ENCODE measurements at regions not wholly inside any gene's neighbourhood (a gene's known extent, or its start where the extent isn't known, plus 50 kb on each side); places are given as distances from the start of the nearest gene placed in this dataset.

- Histone ChIP-seq H3K27me3 (replicated peaks; ENCODE audit: insufficient read depth) (no peaks in the 10 kb centered on the region), H3K4me1 (ENCODE audit: insufficient read depth) (no peaks in the 10 kb centered on the region), H3K4me3 (no peak overlapping the region), H3K9me3 (ENCODE audit: low read depth) (no peaks in the 10 kb centered on the region), H4K20me1 (ENCODE audit: insufficient read depth) (no peaks in the 10 kb centered on the region), H3K9me2 (ENCODE audit: insufficient read depth) (no peaks in the 10 kb centered on the region), H3K27ac (no peak overlapping the region), H2AFZ (no peak overlapping the region), H3K4me2 (ENCODE audit: unreplicated experiment) (no peak overlapping the region), H3F3A (ENCODE audit: insufficient read depth) (no peaks in the 10 kb centered on the region), H3K36me3 (ENCODE audit: low read depth) (no peaks in the 10 kb centered on the region), H3K9ac (no peak overlapping the region), H3K79me2 (ENCODE audit: insufficient read depth) (no peaks in the 10 kb centered on the region)
- WGBS, 2 experiments (ENCODE audit: low coverage in 1 of 2, low lambda C conversion rate in 2 of 2, missing lambda C conversion rate in 2 of 2), result 34 to 37% methylated on average over 4 to 5 of the region's 5 CpGs
- TF ChIP-seq EZH2phosphoT487 (IDR thresholded peaks at IDR 0.05; ENCODE audit: insufficient read depth, low read depth), result no peak
- no peak for TF ChIP-seq EZH2 (IDR thresholded peaks at IDR 0.05; ENCODE audit: insufficient read depth, poor library complexity, severe bottlenecking)
- DNase-seq, result no peak
- in situ Hi-C loops (cut with MboI), result no loop called here
These were observed 215.3 kb upstream of the PCDH9 start for GRCh38 chr13:67445436-67445835.

- no peak overlapping the region for H3K4me3 ChIP-seq
- H4K20me1 ChIP-seq (ENCODE audit: insufficient read depth), result no peaks in the 10 kb centered on the region
- H3K36me3 ChIP-seq (ENCODE audit: low read depth), result no peaks in the 10 kb centered on the region
- H3K4me2 ChIP-seq (ENCODE audit: unreplicated experiment), result no peak overlapping the region
- WGBS, 2 experiments (ENCODE audit: low coverage in 1 of 2, low lambda C conversion rate in 2 of 2, missing lambda C conversion rate in 2 of 2), result 8 to 9% methylated on average over 2 of the region's 2 CpGs
- no peaks in the 10 kb centered on the region for H3F3A ChIP-seq (ENCODE audit: insufficient read depth)
- in situ Hi-C loops (cut with MboI), result no loop called here
- no peak overlapping the region for H3K9ac ChIP-seq
- H3K27ac ChIP-seq, result no peak overlapping the region
- no peaks in the 10 kb centered on the region for H3K9me2 ChIP-seq (ENCODE audit: insufficient read depth)
- H3K4me1 ChIP-seq (ENCODE audit: insufficient read depth), result no peaks in the 10 kb centered on the region
- DNase-seq, result no peak
- H3K9me3 ChIP-seq (ENCODE audit: low read depth), result no peaks in the 10 kb centered on the region
- TF ChIP-seq EZH2 (IDR thresholded peaks at IDR 0.05; ENCODE audit: insufficient read depth, poor library complexity, severe bottlenecking), result no peak
- TF ChIP-seq EZH2phosphoT487 (IDR thresholded peaks at IDR 0.05; ENCODE audit: insufficient read depth, low read depth), result no peak
- no peaks in the 10 kb centered on the region for H3K27me3 ChIP-seq (replicated peaks; ENCODE audit: insufficient read depth)
- H2AFZ ChIP-seq, result no peak overlapping the region
- no peaks in the 10 kb centered on the region for H3K79me2 ChIP-seq (ENCODE audit: insufficient read depth)
These were observed 213.8 kb upstream of the PCDH9 start for GRCh38 chr13:67443923-67444322.

GRCh38 chr13:67440236-67440975 lies 210.3 kb upstream of the PCDH9 start:
- H3K27ac ChIP-seq, result no peak overlapping the region
- H3K9ac ChIP-seq, result no peak overlapping the region
- H3K27me3 ChIP-seq (replicated peaks; ENCODE audit: insufficient read depth), result no peaks in the 10 kb centered on the region
- no peaks in the 10 kb centered on the region for H4K20me1 ChIP-seq (ENCODE audit: insufficient read depth)
- no peak overlapping the region for H3K4me3 ChIP-seq
- in situ Hi-C loops (cut with MboI), result no loop called here
- no peaks in the 10 kb centered on the region for H3K79me2 ChIP-seq (ENCODE audit: insufficient read depth)
- H3K4me1 ChIP-seq (ENCODE audit: insufficient read depth), result no peaks in the 10 kb centered on the region
- H3K9me3 ChIP-seq (ENCODE audit: low read depth), result no peaks in the 10 kb centered on the region
- 1% methylated on average over 5 of the region's 5 CpGs for WGBS, 2 experiments (ENCODE audit: low coverage in 1 of 2, low lambda C conversion rate in 2 of 2, missing lambda C conversion rate in 2 of 2)
- no peaks in the 10 kb centered on the region for H3K9me2 ChIP-seq (ENCODE audit: insufficient read depth)
- H3K36me3 ChIP-seq (ENCODE audit: low read depth), result no peaks in the 10 kb centered on the region
- no peaks in the 10 kb centered on the region for H3F3A ChIP-seq (ENCODE audit: insufficient read depth)
- TF ChIP-seq EZH2 (IDR thresholded peaks at IDR 0.05; ENCODE audit: insufficient read depth, poor library complexity, severe bottlenecking) (no peak), EZH2phosphoT487 (IDR thresholded peaks at IDR 0.05; ENCODE audit: insufficient read depth, low read depth) (no peak)
- no peak overlapping the region for H2AFZ ChIP-seq
- no peak for DNase-seq
- H3K4me2 ChIP-seq (ENCODE audit: unreplicated experiment), result no peak overlapping the region

- no peaks in the 10 kb centered on the region for H3K36me3 ChIP-seq (ENCODE audit: low read depth)
- 13 to 14% methylated on average over 1 of the region's 1 CpG for WGBS, 2 experiments (ENCODE audit: low coverage in 1 of 2, low lambda C conversion rate in 2 of 2, missing lambda C conversion rate in 2 of 2)
- H3K4me2 ChIP-seq (ENCODE audit: unreplicated experiment), result no peak overlapping the region
These were observed 209.2 kb upstream of the PCDH9 start for GRCh38 chr13:67439365-67439764.

More at GRCh38 chr13:67439365-67439764, 209.2 kb upstream of the PCDH9 start:
- no peaks in the 10 kb centered on the region for H3F3A ChIP-seq (ENCODE audit: insufficient read depth)
- no peak overlapping the region for H3K27ac ChIP-seq
- TF ChIP-seq EZH2 (IDR thresholded peaks at IDR 0.05; ENCODE audit: insufficient read depth, poor library complexity, severe bottlenecking) (no peak), EZH2phosphoT487 (IDR thresholded peaks at IDR 0.05; ENCODE audit: insufficient read depth, low read depth) (no peak)
- no peaks in the 10 kb centered on the region for H4K20me1 ChIP-seq (ENCODE audit: insufficient read depth)
- in situ Hi-C loops (cut with MboI), result no loop called here
- no peak overlapping the region for H2AFZ ChIP-seq
- no peak overlapping the region for H3K4me3 ChIP-seq
- no peaks in the 10 kb centered on the region for H3K27me3 ChIP-seq (replicated peaks; ENCODE audit: insufficient read depth)
- no peaks in the 10 kb centered on the region for H3K79me2 ChIP-seq (ENCODE audit: insufficient read depth)
- H3K9ac ChIP-seq, result no peak overlapping the region
- no peaks in the 10 kb centered on the region for H3K9me3 ChIP-seq (ENCODE audit: low read depth)
- no peak for DNase-seq
- no peaks in the 10 kb centered on the region for H3K4me1 ChIP-seq (ENCODE audit: insufficient read depth)
- no peaks in the 10 kb centered on the region for H3K9me2 ChIP-seq (ENCODE audit: insufficient read depth)

All from GM23248 (cell line).